Fibroblast of mammary gland (primary cell): ENCODE measurements at regions not wholly inside any gene's neighbourhood (a gene's known extent, or its start where the extent isn't known, plus 50 kb on each side); places are given as distances from the start of the nearest gene placed in this dataset.
"Not testable (repeated sequence)": the region's sequence is repeated elsewhere in the genome, so short reads cannot be mapped to it uniquely, and the experiment has no call there.

ENCODE experiments used
- DNase-seq: peaks from one replicate; pipeline ENCODE4 v3.0.0-alpha.2; 2010; ENCODE audit warnings: low read depth
- H3K4me3 ChIP-seq: 2 replicates; pipeline ENCODE4 v1.5.1; 2011; ENCODE audit warnings: low read depth, mild to moderate bottlenecking, low read length, moderate library complexity; ENCODE audit not compliant: control insufficient read depth
- CTCF ChIP-seq: conservative IDR thresholded peaks from 2 replicates; pipeline ENCODE4 v1.5.1; 2011; ENCODE audit warnings: low read depth, low read length, inconsistent platforms; ENCODE audit not compliant: control insufficient read depth, insufficient read depth

- not testable (repeated sequence) for DNase-seq, H3K4me3 ChIP-seq
Measured at GRCh38 chr1:214095896-214096295, 108.1 kb downstream of the PROX1 start.

- no peak overlapping the region for H3K4me3 ChIP-seq
- no peak for TF ChIP-seq CTCF
- no peak for DNase-seq
Measured at GRCh38 chr1:214101246-214101645, 113.5 kb downstream of the PROX1 start.

GRCh38 chr1:214101828-214102227, 114.1 kb downstream of the PROX1 start:
- H3K4me3 ChIP-seq, result no peak overlapping the region
- DNase-seq, result no peak
- TF ChIP-seq CTCF, result no peak

GRCh38 chr1:214102907-214103306, 115.1 kb downstream of the PROX1 start:
- H3K4me3 ChIP-seq, result no peak overlapping the region
- DNase-seq, result peak; percentile 96
- TF ChIP-seq CTCF, result no peak

GRCh38 chr1:214103778-214104177, 116.0 kb downstream of the PROX1 start:
- no peak for DNase-seq
- no peak overlapping the region for H3K4me3 ChIP-seq
- no peak for TF ChIP-seq CTCF

- no peak for TF ChIP-seq CTCF
- DNase-seq, result no peak
- H3K4me3 ChIP-seq, result no peak overlapping the region
Measured at GRCh38 chr1:214106375-214106774, 118.6 kb downstream of the PROX1 start.

- no peak overlapping the region for H3K4me3 ChIP-seq
- TF ChIP-seq CTCF, result no peak
- DNase-seq, result no peak
Measured at GRCh38 chr1:214107322-214108096, 119.7 kb downstream of the PROX1 start.
